IPS-NIHi7 (cell line): ENCODE measurements at regions not wholly inside any gene's neighbourhood (a gene's known extent, or its start where the extent isn't known, plus 50 kb on each side); places are given as distances from the start of the nearest gene placed in this dataset.
"Not testable (repeated sequence)": the region's sequence is repeated elsewhere in the genome, so short reads cannot be mapped to it uniquely, and the experiment has no call there.

Experiments used
- DNase-seq: peaks from one replicate; pipeline ENCODE4 v3.0.0; 2012; ENCODE audit warnings: mixed read lengths; ENCODE audit errors: extremely low spot score

GRCh38 chr15:62218841-62219240, 53.8 kb upstream of the C2CD4B start:
- DNase-seq, result no peak

GRCh38 chr15:62219799-62220198, 54.7 kb upstream of the C2CD4B start:
- DNase-seq, result no peak

- DNase-seq, result no peak
These were observed 57.9 kb upstream of the C2CD4B start for GRCh38 chr15:62223020-62223419.

- no peak for DNase-seq
These were observed 63.5 kb upstream of the C2CD4B start for GRCh38 chr15:62228604-62229003.

GRCh38 chr15:62231856-62232255, 66.8 kb upstream of the C2CD4B start:
- no peak for DNase-seq

GRCh38 chr15:62240121-62241096, 75.3 kb upstream of the C2CD4B start:
- DNase-seq, result no peak

GRCh38 chr15:62241135-62241770, 76.2 kb upstream of the C2CD4B start:
- DNase-seq, result peak; percentile 69

GRCh38 chr15:62242999-62243398, 77.9 kb upstream of the C2CD4B start:
- DNase-seq, result no peak

- no peak for DNase-seq
These were observed 79.7 kb upstream of the C2CD4B start for GRCh38 chr15:62244762-62245161.

GRCh38 chr15:62248277-62248984, 83.3 kb upstream of the C2CD4B start:
- DNase-seq, result no peak

GRCh38 chr15:62249501-62249900, 84.4 kb upstream of the C2CD4B start:
- no peak for DNase-seq

GRCh38 chr15:62250186-62250585, 85.1 kb upstream of the C2CD4B start:
- no peak for DNase-seq

- no peak for DNase-seq
These were observed 85.9 kb upstream of the C2CD4B start for GRCh38 chr15:62250978-62251377.

GRCh38 chr15:62253294-62253693, 88.2 kb upstream of the C2CD4B start:
- DNase-seq, result no peak

- peak; percentile 81 for DNase-seq
These were observed 89.3 kb upstream of the C2CD4B start for GRCh38 chr15:62254137-62254934.

GRCh38 chr15:62256430-62256829, 91.3 kb upstream of the C2CD4B start:
- not testable (repeated sequence) for DNase-seq

- no peak for DNase-seq
These were observed 93.0 kb upstream of the C2CD4B start for GRCh38 chr15:62257996-62258521.

GRCh38 chr15:62262305-62262941, 97.3 kb upstream of the C2CD4B start:
- no peak for DNase-seq

- no peak for DNase-seq
These were observed 99.1 kb upstream of the C2CD4B start for GRCh38 chr15:62264196-62264595.

GRCh38 chr15:62269504-62269903, 104.4 kb upstream of the C2CD4B start:
- DNase-seq, result no peak
